ENCODE measurements at regions not wholly inside any gene's neighbourhood (a gene's known extent, or its start where the extent isn't known, plus 50 kb on each side); places are given as distances from the start of the nearest gene placed in this dataset.

GRCh38 chr14:65223636-65224035, 121.3 kb upstream of the MAX start:
- DNase-seq (ENCODE audit: low read depth in 2 of 2), result no peak

- no peak for DNase-seq (ENCODE audit: low read depth in 2 of 2)
These were observed 122.5 kb upstream of the MAX start for GRCh38 chr14:65224799-65225198.

- no peak for DNase-seq (ENCODE audit: low read depth in 2 of 2)
These were observed 123.2 kb upstream of the MAX start for GRCh38 chr14:65225299-65226159.

- no peak for DNase-seq (ENCODE audit: low read depth in 2 of 2)
These were observed 124.7 kb upstream of the MAX start for GRCh38 chr14:65226824-65227604.

GRCh38 chr14:65228436-65228835, 126.1 kb upstream of the MAX start:
- no peak for DNase-seq (ENCODE audit: low read depth in 2 of 2)

GRCh38 chr14:65228956-65229747, 126.8 kb upstream of the MAX start:
- no peak for DNase-seq (ENCODE audit: low read depth in 2 of 2)

GRCh38 chr14:65229748-65230728, 127.7 kb upstream of the MAX start:
- peak in 1 of 2 donors; percentile 62 for DNase-seq (ENCODE audit: low read depth in 2 of 2)

- DNase-seq (ENCODE audit: low read depth in 2 of 2), result no peak
These were observed 129.1 kb upstream of the MAX start for GRCh38 chr14:65231286-65231980.

- no peak for DNase-seq (ENCODE audit: low read depth in 2 of 2)
These were observed 132.5 kb upstream of the MAX start for GRCh38 chr14:65234752-65235361.

- no peak for DNase-seq (ENCODE audit: low read depth in 2 of 2)
These were observed 134.9 kb upstream of the MAX start for GRCh38 chr14:65237023-65237814.

- DNase-seq (ENCODE audit: low read depth in 2 of 2), result no peak
These were observed 135.6 kb upstream of the MAX start for GRCh38 chr14:65237941-65238340.

- DNase-seq (ENCODE audit: low read depth in 2 of 2), result peak in 1 of 2 donors; percentile 51
These were observed 136.1 kb upstream of the MAX start for GRCh38 chr14:65238456-65238855.

GRCh38 chr14:65239143-65239937, 137.0 kb upstream of the MAX start:
- no peak for DNase-seq (ENCODE audit: low read depth in 2 of 2)

GRCh38 chr14:65239938-65240296, 137.6 kb upstream of the MAX start:
- no peak for DNase-seq (ENCODE audit: low read depth in 2 of 2)

- DNase-seq (ENCODE audit: low read depth in 2 of 2), result no peak
These were observed 138.9 kb upstream of the MAX start for GRCh38 chr14:65241125-65241752.

- peak in 1 of 2 donors; percentile 48 for DNase-seq (ENCODE audit: low read depth in 2 of 2)
These were observed 140.4 kb upstream of the MAX start for GRCh38 chr14:65242732-65243134.

GRCh38 chr14:65243766-65244442, 141.6 kb upstream of the MAX start:
- DNase-seq (ENCODE audit: low read depth in 2 of 2), result peak in 1 of 2 donors; percentile 84
